H1 (cell line): ENCODE measurements at regions not wholly inside any gene's neighbourhood (a gene's known extent, or its start where the extent isn't known, plus 50 kb on each side); places are given as distances from the start of the nearest gene placed in this dataset.

Experiments
- CTCF ChIA-PET: fragments of 300-600 bp; sonication (Branson Sonifier 250); formaldehyde crosslinking; loops from one replicate; lab custom pipeline; 2021; ENCODE audit not compliant: partially characterized antibody; lab: Charles Lee
- POLR2A ChIA-PET: fragments of 300-600 bp; sonication (Branson Sonifier 250); formaldehyde crosslinking; loops from one replicate; lab custom pipeline; 2021; ENCODE audit warnings: inconsistent platforms; ENCODE audit not compliant: partially characterized antibody; lab: Charles Lee
- DNase-seq, 2 experiments: peaks; one replicate each; pipeline versions ENCODE4 v3.0.0 to v3.0.0-alpha.2; 2010 to 2022; ENCODE audit warnings: low spot score in 2 of 2, low read depth in 1 of 2, mixed read lengths in 1 of 2
- FAIRE-seq: peaks from 2 replicates; lab custom pipeline; 2011; peaks lifted over from hg19 to GRCh38; lab: Jason Lieb, UNC
- H2AFZ ChIP-seq: 2 replicates; pipeline ENCODE4 v1.8.1; 2012; ENCODE audit warnings: low read length, inconsistent platforms
- H2AK5ac ChIP-seq: 2 replicates; pipeline ENCODE4 v1.6.1; 2013; ENCODE audit warnings: low read depth, low read length
- H2BK120ac ChIP-seq: replicated peaks from 2 replicates; pipeline ENCODE3; 2013; ENCODE audit warnings: low read depth, low read length, inconsistent platforms
- H2BK12ac ChIP-seq: 2 replicates; pipeline ENCODE4 v1.6.1; 2013; ENCODE audit warnings: low read depth, low read length
- H2BK15ac ChIP-seq: 2 replicates; pipeline ENCODE4 v1.6.1; 2013; ENCODE audit warnings: low read length
- H2BK20ac ChIP-seq: 2 replicates; pipeline ENCODE4 v1.6.1; 2013; ENCODE audit warnings: low read length
- H2BK5ac ChIP-seq: 2 replicates; pipeline ENCODE4 v1.6.1; 2013; ENCODE audit warnings: low read depth, low read length
- H3K14ac ChIP-seq: 2 replicates; pipeline ENCODE4 v1.6.1; 2013; ENCODE audit warnings: inconsistent platforms; ENCODE audit not compliant: insufficient read length
- H3K18ac ChIP-seq: 2 replicates; pipeline ENCODE4 v1.6.1; 2013; ENCODE audit warnings: low read length; ENCODE audit errors: extremely low read depth
- H3K23ac ChIP-seq: 2 replicates; pipeline ENCODE4 v1.6.1; 2013; ENCODE audit warnings: inconsistent platforms; ENCODE audit not compliant: insufficient read length
- H3K23me2 ChIP-seq: 2 replicates; pipeline ENCODE4 v1.6.1; 2013; ENCODE audit warnings: low read depth, low read length
- H3K27ac ChIP-seq: 2 replicates; pipeline ENCODE4 v1.6.1; 2011; ENCODE audit warnings: low read depth, low read length, inconsistent platforms
- H3K27me3 ChIP-seq, 4 experiments: replicated peaks in 1 of 4; 1 replicate in 1 of 4; 2 replicates in 3 of 4; pipeline versions ENCODE4 v1.6.1 to v1.8.1; 2011 to 2013; ENCODE audit warnings: low read length in 3 of 4, mild to moderate bottlenecking in 3 of 4, inconsistent platforms in 2 of 4, mixed read lengths in 2 of 4, moderate library complexity in 1 of 4; ENCODE audit not compliant: control insufficient read depth in 3 of 4, insufficient read depth in 3 of 4; ENCODE audit errors: extremely low read depth in 1 of 4
- H3K36me3 ChIP-seq, 4 experiments: 2 replicates each; pipeline versions ENCODE4 v1.6.1 to v1.8.1; 2011 to 2013; ENCODE audit warnings: mild to moderate bottlenecking in 4 of 4, low read length in 3 of 4, moderate library complexity in 2 of 4, control low read depth in 1 of 4, inconsistent platforms in 1 of 4; ENCODE audit not compliant: insufficient read depth in 4 of 4, control insufficient read depth in 2 of 4
- H3K4ac ChIP-seq: replicated peaks from 2 replicates; pipeline ENCODE3; 2013; ENCODE audit warnings: low read length, low read depth, mixed read lengths, inconsistent platforms; ENCODE audit not compliant: insufficient read length
- H3K4me1 ChIP-seq, 4 experiments: replicated peaks in 1 of 4; 1 replicate in 1 of 4; 2 replicates in 3 of 4; pipeline versions ENCODE4 v1.6.1 to v1.8.1; 2011 to 2013; ENCODE audit warnings: low read length in 3 of 4, inconsistent platforms in 2 of 4, mixed read lengths in 1 of 4; ENCODE audit not compliant: insufficient read depth in 4 of 4, control insufficient read depth in 3 of 4
- H3K4me2 ChIP-seq, 2 experiments: 2 replicates each; pipeline versions ENCODE4 v1.6.1 to v1.8.1; 2011 to 2013; ENCODE audit warnings: low read depth in 2 of 2, low read length in 2 of 2, control low read depth in 1 of 2, inconsistent platforms in 1 of 2, mild to moderate bottlenecking in 1 of 2; ENCODE audit not compliant: insufficient read depth in 1 of 2
- H3K4me3 ChIP-seq, 4 experiments: fragments of 200-600, 300-600 bp in 1 of 4; sonication (generic), shearing (Covaris generic), sonication (Bioruptor Twin) in 1 of 4; 2 replicates each; pipeline versions ENCODE4 v1.5.1 to v1.8.1; 2011 to 2016; ENCODE audit warnings: low read length in 4 of 4, low read depth in 3 of 4, control low read depth in 2 of 4, inconsistent platforms in 2 of 4, mild to moderate bottlenecking in 2 of 4, mixed read lengths in 1 of 4, moderate library complexity in 1 of 4; ENCODE audit not compliant: insufficient read depth in 2 of 4; ENCODE audit errors: extremely low read depth in 1 of 4
- H3K56ac ChIP-seq: replicated peaks from 2 replicates; pipeline ENCODE3; 2013; ENCODE audit warnings: low read depth, mild to moderate bottlenecking, mixed read lengths, low read length, inconsistent platforms; ENCODE audit not compliant: insufficient read length
- H3K79me1 ChIP-seq: 2 replicates; pipeline ENCODE4 v1.6.1; 2013; ENCODE audit warnings: low read depth, low read length, control low read depth
- H3K79me2 ChIP-seq, 2 experiments: 2 replicates each; pipeline versions ENCODE4 v1.6.1 to v1.8.1; 2012 to 2013; ENCODE audit warnings: low read length in 2 of 2, mild to moderate bottlenecking in 2 of 2, inconsistent platforms in 1 of 2; ENCODE audit not compliant: insufficient read depth in 2 of 2, control insufficient read depth in 1 of 2
- H3K9ac ChIP-seq, 4 experiments: replicated peaks in 1 of 4; 1 replicate in 1 of 4; 2 replicates in 3 of 4; pipeline versions ENCODE4 v1.6.1 to v1.8.1; 2011 to 2013; ENCODE audit warnings: low read depth in 3 of 4, low read length in 3 of 4, control low read depth in 2 of 4, mild to moderate bottlenecking in 2 of 4, moderate library complexity in 2 of 4, inconsistent platforms in 1 of 4; ENCODE audit errors: extremely low read depth in 1 of 4
- H3K9me3 ChIP-seq, 2 experiments: 2 replicates each; pipeline versions ENCODE4 v1.6.1 to v1.8.1; 2012 to 2013; ENCODE audit warnings: mild to moderate bottlenecking in 2 of 2, moderate library complexity in 2 of 2, control low read depth in 1 of 2, inconsistent platforms in 1 of 2, low read depth in 1 of 2, low read length in 1 of 2, mixed read lengths in 1 of 2; ENCODE audit not compliant: insufficient read depth in 2 of 2
- H4K20me1 ChIP-seq, 2 experiments: replicated peaks in 1 of 2; 2 replicates each; pipeline versions ENCODE3 to v1.8.1; 2011 to 2013; ENCODE audit warnings: inconsistent platforms in 2 of 2, low read length in 2 of 2, mild to moderate bottlenecking in 1 of 2; ENCODE audit not compliant: insufficient read depth in 2 of 2, control insufficient read depth in 1 of 2
- H4K5ac ChIP-seq: 2 replicates; pipeline ENCODE4 v1.6.1; 2013; ENCODE audit warnings: low read length, low read depth, mixed read lengths, inconsistent platforms; ENCODE audit not compliant: insufficient read length
- H4K8ac ChIP-seq: 2 replicates; pipeline ENCODE4 v1.8.0; 2013; ENCODE audit warnings: mild to moderate bottlenecking, moderate library complexity, low read length, inconsistent platforms; ENCODE audit not compliant: insufficient read depth; ENCODE audit errors: extremely low read depth
- H4K91ac ChIP-seq: replicated peaks from 2 replicates; pipeline ENCODE3; 2013; ENCODE audit warnings: low read length, mixed read lengths, inconsistent platforms; ENCODE audit not compliant: insufficient read length
- ASH2L ChIP-seq: fragments of 200-600, 300-600 bp; sonication (generic); IDR thresholded peaks from one replicate; pipeline ENCODE4 v1.7.1; 2017; ENCODE audit warnings: low read length
- BCL11A ChIP-seq, 2 experiments: IDR thresholded peaks; one replicate each; pipeline ENCODE4 v1.6.1; 2011; ENCODE audit warnings: low read depth in 2 of 2, low read length in 2 of 2, mild to moderate bottlenecking in 2 of 2
- CBX5 ChIP-seq: fragments of 300-800, 300-1000 bp; sonication (generic); IDR thresholded peaks from 2 replicates; pipeline ENCODE4 v1.7.1; 2016; ENCODE audit warnings: antibody characterized with exemption, low read length, low read depth
- CBX8 ChIP-seq: fragments of 300-800, 300-1000 bp; sonication (generic); IDR thresholded peaks from 2 replicates; pipeline ENCODE4 v1.7.1; 2016; ENCODE audit warnings: low read depth, low read length, borderline replicate concordance
- CHD1 ChIP-seq: IDR thresholded peaks from 2 replicates; pipeline ENCODE4 v1.6.1; 2012; ENCODE audit warnings: low read depth, low read length, improper control_type of control experiment
- EGR1 ChIP-seq: IDR thresholded peaks from 2 replicates; pipeline ENCODE4 v1.6.1; 2011; ENCODE audit warnings: low read depth, low read length, borderline replicate concordance
- HDAC2 ChIP-seq, 2 experiments: fragments of 300-600 bp in 1 of 2; sonication (generic) in 1 of 2; IDR thresholded peaks; 2 replicates each; pipeline ENCODE4 v1.6.1; 2011 to 2012; ENCODE audit warnings: low read depth in 2 of 2, low read length in 2 of 2, mild to moderate bottlenecking in 2 of 2, moderate library complexity in 2 of 2, borderline replicate concordance in 1 of 2, inconsistent platforms in 1 of 2
- NANOG ChIP-seq: IDR thresholded peaks from 2 replicates; pipeline ENCODE4 v1.6.1; 2011; ENCODE audit warnings: low read length, low read depth, mild to moderate bottlenecking, inconsistent platforms; ENCODE audit not compliant: insufficient read depth, poor library complexity, severe bottlenecking
- POLR2AphosphoS5 ChIP-seq: IDR thresholded peaks from 2 replicates; pipeline ENCODE4 v1.6.1; 2011; ENCODE audit warnings: low read depth, low read length
- RXRA ChIP-seq: IDR thresholded peaks from 2 replicates; pipeline ENCODE4 v1.6.1; 2011; ENCODE audit warnings: low read depth, mild to moderate bottlenecking, low read length, moderate library complexity; ENCODE audit not compliant: insufficient read depth
- SIRT6 ChIP-seq: IDR thresholded peaks from one replicate; pipeline ENCODE4 v1.7.1; 2012; ENCODE audit warnings: low read length, inconsistent platforms
- WGBS, 2 experiments: shearing (Covaris generic) in 1 of 2; methylation state at CpG; one replicate each; pipeline versions ENCODE4 v1.1.6 to v1.1.7; 2013 to 2015; ENCODE audit warnings: low lambda C conversion rate in 2 of 2, mixed read lengths in 2 of 2, inconsistent platforms in 1 of 2, low coverage in 1 of 2, missing lambda C conversion rate in 1 of 2; ENCODE audit not compliant: insufficient replicate concordance in 2 of 2, insufficient coverage in 1 of 2, insufficient read length in 1 of 2; ENCODE audit errors: extremely low coverage in 1 of 2, missing lambda C conversion rate in 1 of 2; 5-methylcytosine and 5-hydroxymethylcytosine counted together
- TF ChIP-seq, protein P1 (sequence below): IDR thresholded peaks from 2 replicates; pipeline ENCODE4 v1.6.1; 2012; ENCODE audit warnings: inconsistent platforms
- TF ChIP-seq, protein P2 (sequence below): IDR thresholded peaks from 2 replicates; pipeline ENCODE4 v1.6.1; 2011; ENCODE audit warnings: low read depth, mild to moderate bottlenecking, low read length; ENCODE audit not compliant: insufficient read depth

DNA sequence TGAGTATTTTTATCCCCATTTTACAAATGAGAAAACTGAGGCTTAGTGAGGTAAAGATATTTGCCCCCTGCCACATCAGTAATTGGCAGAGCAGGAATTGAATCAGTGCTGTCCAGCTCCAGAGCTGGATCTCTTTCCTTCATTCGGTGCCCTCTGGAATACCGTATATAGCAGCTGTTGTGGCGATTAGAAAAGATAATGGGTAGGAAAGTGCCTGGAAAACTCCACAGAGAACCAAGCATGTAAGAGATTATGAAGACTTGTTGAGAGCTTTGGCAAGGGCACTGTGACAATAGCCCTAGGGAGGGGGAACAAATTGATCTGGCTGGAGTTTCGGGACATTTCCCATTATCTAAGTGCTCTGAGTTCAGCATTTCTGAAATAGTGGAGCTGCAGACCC, 82.5 kb upstream of the TEAD1 start:
- Histone ChIP-seq H3K27ac (no peak overlapping the region), H3K4me1 (peaks cover 0 to 5% (median 0%) of the 10 kb centered on the region in 4 experiments; a peak in 2 of 7 replicates), H3K36me3 (no peaks in the 10 kb centered on the region), H2BK15ac (no peak overlapping the region), H4K20me1 (no peaks in the 10 kb centered on the region), H3K79me1 (no peaks in the 10 kb centered on the region), H4K8ac (no peak overlapping the region)
- FAIRE-seq, result no peak
- TF ChIP-seq CBX5 (no peak), RXRA (no peak), BCL11A (IDR thresholded peaks at IDR 0.05; ENCODE audit: low read depth in 2 of 2, low read length in 2 of 2) (no peak), CHD1 (no peak), SIRT6 (no peak), ASH2L (no peak), EGR1 (no peak), NANOG (no peak), CBX8 (no peak), HDAC2 (IDR thresholded peaks at IDR 0.05; ENCODE audit: borderline replicate concordance in 1 of 2, low read depth in 2 of 2, low read length in 2 of 2) (no peak), POLR2AphosphoS5 (no peak)
- TF ChIP-seq, protein P1, sequence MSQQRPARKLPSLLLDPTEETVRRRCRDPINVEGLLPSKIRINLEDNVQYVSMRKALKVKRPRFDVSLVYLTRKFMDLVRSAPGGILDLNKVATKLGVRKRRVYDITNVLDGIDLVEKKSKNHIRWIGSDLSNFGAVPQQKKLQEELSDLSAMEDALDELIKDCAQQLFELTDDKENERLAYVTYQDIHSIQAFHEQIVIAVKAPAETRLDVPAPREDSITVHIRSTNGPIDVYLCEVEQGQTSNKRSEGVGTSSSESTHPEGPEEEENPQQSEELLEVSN, result no peak
- TF ChIP-seq, protein P2, sequence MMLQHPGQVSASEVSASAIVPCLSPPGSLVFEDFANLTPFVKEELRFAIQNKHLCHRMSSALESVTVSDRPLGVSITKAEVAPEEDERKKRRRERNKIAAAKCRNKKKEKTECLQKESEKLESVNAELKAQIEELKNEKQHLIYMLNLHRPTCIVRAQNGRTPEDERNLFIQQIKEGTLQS, result no peak
- TF ChIP-seq, all 59 proteins: peak for 0
- no peaks in the 10 kb centered on the region; a peak in 3 of 7 replicates for H3K27me3 ChIP-seq
- H2BK12ac ChIP-seq, result no peak overlapping the region
- no peak overlapping the region for H3K56ac ChIP-seq
- H3K18ac ChIP-seq, result no peak overlapping the region
- no peak overlapping the region for H2BK5ac ChIP-seq
- no peak overlapping the region for H2AK5ac ChIP-seq
- 93% methylated on average over 4 of the region's 4 CpGs; no CpG with 5 or more reads in 1 of the 2 experiments for WGBS, 2 experiments
- DNase-seq, result no peak
- H4K91ac ChIP-seq, result no peak overlapping the region
- H3K9me3 ChIP-seq, result 0 out of 4 replicates have a peak, but pooled peaks cover 0 to 2% of the 10 kb centered on the region in 2 experiments
- H2AFZ ChIP-seq, result no peak overlapping the region
- no peak overlapping the region for H4K5ac ChIP-seq
- H3K23ac ChIP-seq, result no peak overlapping the region
- no peak overlapping the region for H3K4ac ChIP-seq
- no peak overlapping the region for H3K9ac ChIP-seq
- POLR2A ChIA-PET, result no interaction called here
- H3K14ac ChIP-seq, result no peak overlapping the region
- H3K23me2 ChIP-seq, result no peaks in the 10 kb centered on the region
- CTCF ChIA-PET, result interaction anchor here (0.7 to 3.1 kb wide), 6 partner anchors 8 to 218 kb away, joined by 3 to 16 read pairs (median 4); no protein-coding TSS in a partner anchor
- H2BK120ac ChIP-seq, result no peak overlapping the region
- no peak overlapping the region for H2BK20ac ChIP-seq
- H3K4me2 ChIP-seq, result no peak overlapping the region
- no peaks in the 10 kb centered on the region for H3K79me2 ChIP-seq
- H3K4me3 ChIP-seq, result no peak overlapping the region
